SK-N-SH treated with all-trans-retinoic acid at 6 μM for 48 hours (cell line): ENCODE measurements at regions not wholly inside any gene's neighbourhood (a gene's known extent, or its start where the extent isn't known, plus 50 kb on each side); places are given as distances from the start of the nearest gene placed in this dataset.

Experiments
- ATAC-seq: fragments of 200-7000 bp; cut with Tn5 transposase; 3 replicates; pipeline ENCODE4 v1.9.1; 2020; ENCODE audit warnings: mild to moderate bottlenecking, moderate library complexity
- ARNTL ChIP-seq: fragments of 450-650 bp; formaldehyde crosslinking; IDR thresholded peaks from 2 replicates; pipeline ENCODE4 v1.5.0; 2020; ENCODE audit warnings: low read depth, mild to moderate bottlenecking, moderate library complexity, borderline replicate concordance
- BACH2 ChIP-seq: fragments of 250-450 bp; sonication (Bioruptor Pico); IDR thresholded peaks from 2 replicates; pipeline ENCODE4 v1.9.0; 2021; ENCODE audit warnings: mild to moderate bottlenecking, borderline replicate concordance
- CREB5 ChIP-seq: fragments of 250-450 bp; sonication (Bioruptor Pico); IDR thresholded peaks from 2 replicates; pipeline ENCODE4 v1.5.1; 2020; ENCODE audit warnings: low read depth, mild to moderate bottlenecking, moderate library complexity
- CSDC2 ChIP-seq: fragments of 250-450 bp; sonication (Bioruptor Pico); IDR thresholded peaks from 2 replicates; pipeline ENCODE4 v1.5.0; 2020; ENCODE audit warnings: mild to moderate bottlenecking, moderate library complexity
- CSRNP3 ChIP-seq: fragments of 250-450 bp; sonication (Bioruptor Pico); IDR thresholded peaks from 2 replicates; pipeline ENCODE4 v1.5.1; 2021; ENCODE audit warnings: mild to moderate bottlenecking, moderate library complexity
- ESRRG ChIP-seq: fragments of 250-450 bp; sonication (Bioruptor Pico); IDR thresholded peaks from 2 replicates; pipeline ENCODE4 v1.6.1; 2021; ENCODE audit warnings: mild to moderate bottlenecking
- GLIS3 ChIP-seq: fragments of 250-450 bp; sonication (Bioruptor Pico); IDR thresholded peaks from 2 replicates; pipeline ENCODE4 v1.5.0; 2020; ENCODE audit warnings: mild to moderate bottlenecking, moderate library complexity
- ISL1 ChIP-seq: fragments of 250-450 bp; sonication (Bioruptor Pico); IDR thresholded peaks from 2 replicates; pipeline ENCODE4 v2.1.2; 2022; ENCODE audit warnings: mild to moderate bottlenecking, moderate library complexity
- OSR1 ChIP-seq: fragments of 250-450 bp; sonication (Bioruptor Pico); IDR thresholded peaks from 2 replicates; pipeline ENCODE4 v1.8.0; 2022; ENCODE audit warnings: moderate library complexity, mild to moderate bottlenecking, inconsistent platforms
- PATZ1 ChIP-seq: fragments of 250-450 bp; sonication (Bioruptor Pico); IDR thresholded peaks from 2 replicates; pipeline ENCODE4 v1.8.0; 2020; ENCODE audit warnings: mild to moderate bottlenecking, moderate library complexity, borderline replicate concordance
- POU6F1 ChIP-seq: fragments of 250-450 bp; sonication (Bioruptor Pico); IDR thresholded peaks from 2 replicates; pipeline ENCODE4 v1.8.0; 2021; ENCODE audit warnings: low read depth, mild to moderate bottlenecking, moderate library complexity, borderline replicate concordance
- PPARA ChIP-seq: fragments of 250-450 bp; sonication (Bioruptor Pico); IDR thresholded peaks from 2 replicates; pipeline ENCODE4 v1.5.0; 2020; ENCODE audit warnings: mild to moderate bottlenecking, borderline replicate concordance
- RARB ChIP-seq: fragments of 250-450 bp; sonication (Bioruptor Pico); IDR thresholded peaks from 2 replicates; pipeline ENCODE4 v1.8.0; 2021; ENCODE audit warnings: mild to moderate bottlenecking, moderate library complexity
- SNAI2 ChIP-seq: fragments of 250-450 bp; sonication (Bioruptor Pico); IDR thresholded peaks from 2 replicates; pipeline ENCODE4 v1.5.0; 2020; ENCODE audit warnings: mild to moderate bottlenecking, moderate library complexity
- TCF4 ChIP-seq: fragments of 250-450 bp; sonication (Bioruptor Pico); IDR thresholded peaks from 2 replicates; pipeline ENCODE4 v1.8.0; 2021; ENCODE audit warnings: mild to moderate bottlenecking, moderate library complexity, borderline replicate concordance
- TOX ChIP-seq: fragments of 250-450 bp; sonication (Bioruptor Pico); IDR thresholded peaks from 2 replicates; pipeline ENCODE4 v1.8.0; 2021; ENCODE audit warnings: mild to moderate bottlenecking, moderate library complexity, borderline replicate concordance
- TSHZ2 ChIP-seq: fragments of 250-450 bp; sonication (Bioruptor Pico); IDR thresholded peaks from 2 replicates; pipeline ENCODE4 v1.5.0; 2020; ENCODE audit warnings: mild to moderate bottlenecking, moderate library complexity
- ZC3H10 ChIP-seq: fragments of 250-450 bp; sonication (Bioruptor Pico); IDR thresholded peaks from 2 replicates; pipeline ENCODE4 v1.5.1; 2021; ENCODE audit warnings: mild to moderate bottlenecking, moderate library complexity
- ZFP3 ChIP-seq: fragments of 250-450 bp; sonication (Bioruptor Pico); IDR thresholded peaks from 2 replicates; pipeline ENCODE4 v1.5.0; 2020; ENCODE audit warnings: mild to moderate bottlenecking, moderate library complexity
- ZFP30 ChIP-seq: fragments of 450-650 bp; formaldehyde crosslinking; IDR thresholded peaks from 2 replicates; pipeline ENCODE4 v1.5.0; 2022; ENCODE audit warnings: mild to moderate bottlenecking, moderate library complexity
- ZNF565 ChIP-seq: fragments of 450-650 bp; formaldehyde crosslinking; conservative IDR thresholded peaks from 2 replicates; pipeline ENCODE4 v1.5.0; 2020; ENCODE audit warnings: low read depth, mild to moderate bottlenecking, moderate library complexity
- ZNF70 ChIP-seq: fragments of 450-650 bp; formaldehyde crosslinking; IDR thresholded peaks from 2 replicates; pipeline ENCODE4 v1.5.0; 2020; ENCODE audit warnings: mild to moderate bottlenecking, moderate library complexity

GRCh38 chr12:127720334-127720733, 546.6 kb upstream of the TMEM132C start:
- TF ChIP-seq TCF4 (CRISPR knock-in tag) (no peak), OSR1 (CRISPR knock-in tag) (no peak), ZFP30 (CRISPR knock-in tag) (no peak), CREB5 (CRISPR knock-in tag) (no peak), ZC3H10 (CRISPR knock-in tag) (no peak), ZNF565 (CRISPR knock-in tag) (no peak), RARB (no peak), ZNF70 (CRISPR knock-in tag) (no peak), ARNTL (CRISPR knock-in tag) (no peak), ESRRG (CRISPR knock-in tag) (no peak)
- ATAC-seq, result no peak

- no peak for ATAC-seq
- TF ChIP-seq OSR1 (CRISPR knock-in tag), result no peak
- no peak for TF ChIP-seq ISL1 (CRISPR knock-in tag)
- TF ChIP-seq RARB, result no peak
- no peak for TF ChIP-seq TOX
- TF ChIP-seq ARNTL (CRISPR knock-in tag), result no peak
- TF ChIP-seq SNAI2 (CRISPR knock-in tag), result no peak
- no peak for TF ChIP-seq POU6F1 (CRISPR knock-in tag)
- TF ChIP-seq ZFP30 (CRISPR knock-in tag), result no peak
- no peak for TF ChIP-seq TSHZ2 (CRISPR knock-in tag)
- no peak for TF ChIP-seq PPARA (CRISPR knock-in tag)
- no peak for TF ChIP-seq BACH2 (CRISPR knock-in tag)
- TF ChIP-seq ZNF565 (CRISPR knock-in tag), result no peak
- no peak for TF ChIP-seq PATZ1 (CRISPR knock-in tag)
- no peak for TF ChIP-seq ESRRG (CRISPR knock-in tag)
- no peak for TF ChIP-seq GLIS3 (CRISPR knock-in tag)
- TF ChIP-seq ZFP3, result no peak
- no peak for TF ChIP-seq CSDC2 (CRISPR knock-in tag)
- TF ChIP-seq CSRNP3 (CRISPR knock-in tag), result no peak
- no peak for TF ChIP-seq ZC3H10 (CRISPR knock-in tag)
These were observed 544.4 kb upstream of the TMEM132C start for GRCh38 chr12:127722611-127723010.

GRCh38 chr12:127723251-127723650, 543.7 kb upstream of the TMEM132C start:
- no peak for TF ChIP-seq ESRRG (CRISPR knock-in tag)
- no peak for TF ChIP-seq ARNTL (CRISPR knock-in tag)
- TF ChIP-seq CREB5 (CRISPR knock-in tag), result no peak
- TF ChIP-seq, all 23 proteins: peak for 0
- ATAC-seq, result no peak
